SK-N-SH treated with all-trans-retinoic acid at 6 μM for 48 hours (cell line): ENCODE measurements at regions not wholly inside any gene's neighbourhood (a gene's known extent, or its start where the extent isn't known, plus 50 kb on each side); places are given as distances from the start of the nearest gene placed in this dataset.

Experiments used
- ATAC-seq: fragments of 200-7000 bp; cut with Tn5 transposase; 3 replicates; pipeline ENCODE4 v1.9.1; 2020; ENCODE audit warnings: mild to moderate bottlenecking, moderate library complexity
- CREB5 ChIP-seq: fragments of 250-450 bp; sonication (Bioruptor Pico); IDR thresholded peaks from 2 replicates; pipeline ENCODE4 v1.5.1; 2020; ENCODE audit warnings: low read depth, mild to moderate bottlenecking, moderate library complexity
- CSRNP3 ChIP-seq: fragments of 250-450 bp; sonication (Bioruptor Pico); IDR thresholded peaks from 2 replicates; pipeline ENCODE4 v1.5.1; 2021; ENCODE audit warnings: mild to moderate bottlenecking, moderate library complexity
- ESRRG ChIP-seq: fragments of 250-450 bp; sonication (Bioruptor Pico); IDR thresholded peaks from 2 replicates; pipeline ENCODE4 v1.6.1; 2021; ENCODE audit warnings: mild to moderate bottlenecking
- GLIS3 ChIP-seq: fragments of 250-450 bp; sonication (Bioruptor Pico); IDR thresholded peaks from 2 replicates; pipeline ENCODE4 v1.5.0; 2020; ENCODE audit warnings: mild to moderate bottlenecking, moderate library complexity
- OSR1 ChIP-seq: fragments of 250-450 bp; sonication (Bioruptor Pico); IDR thresholded peaks from 2 replicates; pipeline ENCODE4 v1.8.0; 2022; ENCODE audit warnings: moderate library complexity, mild to moderate bottlenecking, inconsistent platforms
- PATZ1 ChIP-seq: fragments of 250-450 bp; sonication (Bioruptor Pico); IDR thresholded peaks from 2 replicates; pipeline ENCODE4 v1.8.0; 2020; ENCODE audit warnings: mild to moderate bottlenecking, moderate library complexity, borderline replicate concordance
- PPARA ChIP-seq: fragments of 250-450 bp; sonication (Bioruptor Pico); IDR thresholded peaks from 2 replicates; pipeline ENCODE4 v1.5.0; 2020; ENCODE audit warnings: mild to moderate bottlenecking, borderline replicate concordance
- RARB ChIP-seq: fragments of 250-450 bp; sonication (Bioruptor Pico); IDR thresholded peaks from 2 replicates; pipeline ENCODE4 v1.8.0; 2021; ENCODE audit warnings: mild to moderate bottlenecking, moderate library complexity
- TCF4 ChIP-seq: fragments of 250-450 bp; sonication (Bioruptor Pico); IDR thresholded peaks from 2 replicates; pipeline ENCODE4 v1.8.0; 2021; ENCODE audit warnings: mild to moderate bottlenecking, moderate library complexity, borderline replicate concordance
- TOX ChIP-seq: fragments of 250-450 bp; sonication (Bioruptor Pico); IDR thresholded peaks from 2 replicates; pipeline ENCODE4 v1.8.0; 2021; ENCODE audit warnings: mild to moderate bottlenecking, moderate library complexity, borderline replicate concordance
- TSHZ2 ChIP-seq: fragments of 250-450 bp; sonication (Bioruptor Pico); IDR thresholded peaks from 2 replicates; pipeline ENCODE4 v1.5.0; 2020; ENCODE audit warnings: mild to moderate bottlenecking, moderate library complexity
- ZC3H10 ChIP-seq: fragments of 250-450 bp; sonication (Bioruptor Pico); IDR thresholded peaks from 2 replicates; pipeline ENCODE4 v1.5.1; 2021; ENCODE audit warnings: mild to moderate bottlenecking, moderate library complexity
- ZFP3 ChIP-seq: fragments of 250-450 bp; sonication (Bioruptor Pico); IDR thresholded peaks from 2 replicates; pipeline ENCODE4 v1.5.0; 2020; ENCODE audit warnings: mild to moderate bottlenecking, moderate library complexity
- ZFP30 ChIP-seq: fragments of 450-650 bp; formaldehyde crosslinking; IDR thresholded peaks from 2 replicates; pipeline ENCODE4 v1.5.0; 2022; ENCODE audit warnings: mild to moderate bottlenecking, moderate library complexity
- ZNF565 ChIP-seq: fragments of 450-650 bp; formaldehyde crosslinking; conservative IDR thresholded peaks from 2 replicates; pipeline ENCODE4 v1.5.0; 2020; ENCODE audit warnings: low read depth, mild to moderate bottlenecking, moderate library complexity
- ZNF70 ChIP-seq: fragments of 450-650 bp; formaldehyde crosslinking; IDR thresholded peaks from 2 replicates; pipeline ENCODE4 v1.5.0; 2020; ENCODE audit warnings: mild to moderate bottlenecking, moderate library complexity
- ZNF8 ChIP-seq: fragments of 450-650 bp; formaldehyde crosslinking; IDR thresholded peaks from 2 replicates; pipeline ENCODE4 v1.5.0; 2020; ENCODE audit warnings: mild to moderate bottlenecking, moderate library complexity

- TF ChIP-seq PATZ1 (CRISPR knock-in tag): no peak
- no peak for TF ChIP-seq ZFP3
- no peak for TF ChIP-seq ZNF8 (CRISPR knock-in tag)
- no peak for TF ChIP-seq CREB5 (CRISPR knock-in tag)
- no peak for TF ChIP-seq ZC3H10 (CRISPR knock-in tag)
- TF ChIP-seq ZNF565 (CRISPR knock-in tag): no peak
- TF ChIP-seq TSHZ2 (CRISPR knock-in tag): no peak
- TF ChIP-seq TOX (CRISPR knock-in tag): no peak
- no peak for TF ChIP-seq GLIS3 (CRISPR knock-in tag)
- TF ChIP-seq ESRRG (CRISPR knock-in tag): no peak
Observed at GRCh38 chr3:153320585-153321128, 158.6 kb downstream of the RAP2B start (continued).

GRCh38 chr3:153328690-153329089 lies 166.7 kb downstream of the RAP2B start:
- no peak for ATAC-seq
- no peak for TF ChIP-seq OSR1 (CRISPR knock-in tag)
- no peak for TF ChIP-seq ZC3H10 (CRISPR knock-in tag)

GRCh38 chr3:153330901-153331300 lies 168.9 kb downstream of the RAP2B start:
- TF ChIP-seq ZNF70 (CRISPR knock-in tag): no peak
- TF ChIP-seq TCF4 (CRISPR knock-in tag): no peak
- no peak for TF ChIP-seq OSR1 (CRISPR knock-in tag)
- ATAC-seq: no peak

GRCh38 chr3:153331676-153332075 lies 169.7 kb downstream of the RAP2B start:
- TF ChIP-seq GLIS3 (CRISPR knock-in tag): no peak
- TF ChIP-seq PPARA (CRISPR knock-in tag): no peak
- no peak for TF ChIP-seq RARB (CRISPR knock-in tag)
- TF ChIP-seq TSHZ2 (CRISPR knock-in tag): no peak
- ATAC-seq: no peak

- TF ChIP-seq CSRNP3 (CRISPR knock-in tag) (no peak), TOX (CRISPR knock-in tag) (no peak), ZFP3 (no peak), ZFP30 (CRISPR knock-in tag) (no peak), TSHZ2 (CRISPR knock-in tag) (no peak)
- no peak for ATAC-seq
Observed at GRCh38 chr3:153334558-153334957, 172.5 kb downstream of the RAP2B start.
